H1 (cell line): ENCODE measurements at regions not wholly inside any gene's neighbourhood (a gene's known extent, or its start where the extent isn't known, plus 50 kb on each side); places are given as distances from the start of the nearest gene placed in this dataset.

Experiments used
- CTCF ChIA-PET: fragments of 300-600 bp; sonication (Branson Sonifier 250); formaldehyde crosslinking; loops from one replicate; lab custom pipeline; 2021; ENCODE audit not compliant: partially characterized antibody; lab: Charles Lee
- POLR2A ChIA-PET: fragments of 300-600 bp; sonication (Branson Sonifier 250); formaldehyde crosslinking; loops from one replicate; lab custom pipeline; 2021; ENCODE audit warnings: inconsistent platforms; ENCODE audit not compliant: partially characterized antibody; lab: Charles Lee
- DNase-seq, 2 experiments: peaks; one replicate each; pipeline versions ENCODE4 v3.0.0 to v3.0.0-alpha.2; 2010 to 2022; ENCODE audit warnings: low spot score in 2 of 2, low read depth in 1 of 2, mixed read lengths in 1 of 2
- FAIRE-seq: peaks from 2 replicates; lab custom pipeline; 2011; peaks lifted over from hg19 to GRCh38; lab: Jason Lieb, UNC
- H2AFZ ChIP-seq: 2 replicates; pipeline ENCODE4 v1.8.1; 2012; ENCODE audit warnings: low read length, inconsistent platforms
- H2AK5ac ChIP-seq: 2 replicates; pipeline ENCODE4 v1.6.1; 2013; ENCODE audit warnings: low read depth, low read length
- H2BK120ac ChIP-seq: replicated peaks from 2 replicates; pipeline ENCODE3; 2013; ENCODE audit warnings: low read depth, low read length, inconsistent platforms
- H2BK12ac ChIP-seq: 2 replicates; pipeline ENCODE4 v1.6.1; 2013; ENCODE audit warnings: low read depth, low read length
- H2BK15ac ChIP-seq: 2 replicates; pipeline ENCODE4 v1.6.1; 2013; ENCODE audit warnings: low read length
- H2BK20ac ChIP-seq: 2 replicates; pipeline ENCODE4 v1.6.1; 2013; ENCODE audit warnings: low read length
- H2BK5ac ChIP-seq: 2 replicates; pipeline ENCODE4 v1.6.1; 2013; ENCODE audit warnings: low read depth, low read length
- H3K14ac ChIP-seq: 2 replicates; pipeline ENCODE4 v1.6.1; 2013; ENCODE audit warnings: inconsistent platforms; ENCODE audit not compliant: insufficient read length
- H3K18ac ChIP-seq: 2 replicates; pipeline ENCODE4 v1.6.1; 2013; ENCODE audit warnings: low read length; ENCODE audit errors: extremely low read depth
- H3K23ac ChIP-seq: 2 replicates; pipeline ENCODE4 v1.6.1; 2013; ENCODE audit warnings: inconsistent platforms; ENCODE audit not compliant: insufficient read length
- H3K23me2 ChIP-seq: 2 replicates; pipeline ENCODE4 v1.6.1; 2013; ENCODE audit warnings: low read depth, low read length
- H3K27ac ChIP-seq: 2 replicates; pipeline ENCODE4 v1.6.1; 2011; ENCODE audit warnings: low read depth, low read length, inconsistent platforms
- H3K27me3 ChIP-seq, 4 experiments: replicated peaks in 1 of 4; 1 replicate in 1 of 4; 2 replicates in 3 of 4; pipeline versions ENCODE4 v1.6.1 to v1.8.1; 2011 to 2013; ENCODE audit warnings: low read length in 3 of 4, mild to moderate bottlenecking in 3 of 4, inconsistent platforms in 2 of 4, mixed read lengths in 2 of 4, moderate library complexity in 1 of 4; ENCODE audit not compliant: control insufficient read depth in 3 of 4, insufficient read depth in 3 of 4; ENCODE audit errors: extremely low read depth in 1 of 4
- H3K36me3 ChIP-seq, 4 experiments: 2 replicates each; pipeline versions ENCODE4 v1.6.1 to v1.8.1; 2011 to 2013; ENCODE audit warnings: mild to moderate bottlenecking in 4 of 4, low read length in 3 of 4, moderate library complexity in 2 of 4, control low read depth in 1 of 4, inconsistent platforms in 1 of 4; ENCODE audit not compliant: insufficient read depth in 4 of 4, control insufficient read depth in 2 of 4
- H3K4ac ChIP-seq: replicated peaks from 2 replicates; pipeline ENCODE3; 2013; ENCODE audit warnings: low read length, low read depth, mixed read lengths, inconsistent platforms; ENCODE audit not compliant: insufficient read length
- H3K4me1 ChIP-seq, 4 experiments: replicated peaks in 1 of 4; 1 replicate in 1 of 4; 2 replicates in 3 of 4; pipeline versions ENCODE4 v1.6.1 to v1.8.1; 2011 to 2013; ENCODE audit warnings: low read length in 3 of 4, inconsistent platforms in 2 of 4, mixed read lengths in 1 of 4; ENCODE audit not compliant: insufficient read depth in 4 of 4, control insufficient read depth in 3 of 4
- H3K4me2 ChIP-seq, 2 experiments: 2 replicates each; pipeline versions ENCODE4 v1.6.1 to v1.8.1; 2011 to 2013; ENCODE audit warnings: low read depth in 2 of 2, low read length in 2 of 2, control low read depth in 1 of 2, inconsistent platforms in 1 of 2, mild to moderate bottlenecking in 1 of 2; ENCODE audit not compliant: insufficient read depth in 1 of 2
- H3K4me3 ChIP-seq, 4 experiments: fragments of 200-600, 300-600 bp in 1 of 4; sonication (generic), shearing (Covaris generic), sonication (Bioruptor Twin) in 1 of 4; 2 replicates each; pipeline versions ENCODE4 v1.5.1 to v1.8.1; 2011 to 2016; ENCODE audit warnings: low read length in 4 of 4, low read depth in 3 of 4, control low read depth in 2 of 4, inconsistent platforms in 2 of 4, mild to moderate bottlenecking in 2 of 4, mixed read lengths in 1 of 4, moderate library complexity in 1 of 4; ENCODE audit not compliant: insufficient read depth in 2 of 4; ENCODE audit errors: extremely low read depth in 1 of 4
- H3K56ac ChIP-seq: replicated peaks from 2 replicates; pipeline ENCODE3; 2013; ENCODE audit warnings: low read depth, mild to moderate bottlenecking, mixed read lengths, low read length, inconsistent platforms; ENCODE audit not compliant: insufficient read length
- H3K79me1 ChIP-seq: 2 replicates; pipeline ENCODE4 v1.6.1; 2013; ENCODE audit warnings: low read depth, low read length, control low read depth
- H3K79me2 ChIP-seq, 2 experiments: 2 replicates each; pipeline versions ENCODE4 v1.6.1 to v1.8.1; 2012 to 2013; ENCODE audit warnings: low read length in 2 of 2, mild to moderate bottlenecking in 2 of 2, inconsistent platforms in 1 of 2; ENCODE audit not compliant: insufficient read depth in 2 of 2, control insufficient read depth in 1 of 2
- H3K9ac ChIP-seq, 4 experiments: replicated peaks in 1 of 4; 1 replicate in 1 of 4; 2 replicates in 3 of 4; pipeline versions ENCODE4 v1.6.1 to v1.8.1; 2011 to 2013; ENCODE audit warnings: low read depth in 3 of 4, low read length in 3 of 4, control low read depth in 2 of 4, mild to moderate bottlenecking in 2 of 4, moderate library complexity in 2 of 4, inconsistent platforms in 1 of 4; ENCODE audit errors: extremely low read depth in 1 of 4
- H3K9me3 ChIP-seq, 2 experiments: 2 replicates each; pipeline versions ENCODE4 v1.6.1 to v1.8.1; 2012 to 2013; ENCODE audit warnings: mild to moderate bottlenecking in 2 of 2, moderate library complexity in 2 of 2, control low read depth in 1 of 2, inconsistent platforms in 1 of 2, low read depth in 1 of 2, low read length in 1 of 2, mixed read lengths in 1 of 2; ENCODE audit not compliant: insufficient read depth in 2 of 2
- H4K20me1 ChIP-seq, 2 experiments: replicated peaks in 1 of 2; 2 replicates each; pipeline versions ENCODE3 to v1.8.1; 2011 to 2013; ENCODE audit warnings: inconsistent platforms in 2 of 2, low read length in 2 of 2, mild to moderate bottlenecking in 1 of 2; ENCODE audit not compliant: insufficient read depth in 2 of 2, control insufficient read depth in 1 of 2
- H4K5ac ChIP-seq: 2 replicates; pipeline ENCODE4 v1.6.1; 2013; ENCODE audit warnings: low read length, low read depth, mixed read lengths, inconsistent platforms; ENCODE audit not compliant: insufficient read length
- H4K8ac ChIP-seq: 2 replicates; pipeline ENCODE4 v1.8.0; 2013; ENCODE audit warnings: mild to moderate bottlenecking, moderate library complexity, low read length, inconsistent platforms; ENCODE audit not compliant: insufficient read depth; ENCODE audit errors: extremely low read depth
- H4K91ac ChIP-seq: replicated peaks from 2 replicates; pipeline ENCODE3; 2013; ENCODE audit warnings: low read length, mixed read lengths, inconsistent platforms; ENCODE audit not compliant: insufficient read length
- ASH2L ChIP-seq: fragments of 200-600, 300-600 bp; sonication (generic); IDR thresholded peaks from one replicate; pipeline ENCODE4 v1.7.1; 2017; ENCODE audit warnings: low read length
- CREB1 ChIP-seq: IDR thresholded peaks from 2 replicates; pipeline ENCODE4 v1.6.1; 2012; ENCODE audit warnings: inconsistent platforms
- EGR1 ChIP-seq: IDR thresholded peaks from 2 replicates; pipeline ENCODE4 v1.6.1; 2011; ENCODE audit warnings: low read depth, low read length, borderline replicate concordance
- WGBS, 2 experiments: shearing (Covaris generic) in 1 of 2; methylation state at CpG; one replicate each; pipeline versions ENCODE4 v1.1.6 to v1.1.7; 2013 to 2015; ENCODE audit warnings: low lambda C conversion rate in 2 of 2, mixed read lengths in 2 of 2, inconsistent platforms in 1 of 2, low coverage in 1 of 2, missing lambda C conversion rate in 1 of 2; ENCODE audit not compliant: insufficient replicate concordance in 2 of 2, insufficient coverage in 1 of 2, insufficient read length in 1 of 2; ENCODE audit errors: extremely low coverage in 1 of 2, missing lambda C conversion rate in 1 of 2; 5-methylcytosine and 5-hydroxymethylcytosine counted together

GRCh38 chr20:48284315-48284714 is 499.0 kb upstream of the SULF2 start:
- no peak for FAIRE-seq
- Histone ChIP-seq H3K4me2 (no peak overlapping the region), H3K23ac (no peak overlapping the region), H3K27me3 (no peaks in the 10 kb centered on the region), H3K23me2 (no peaks in the 10 kb centered on the region), H3K56ac (no peak overlapping the region), H3K9ac (no peak overlapping the region)
- WGBS, 2 experiments, result 90 to 100% methylated on average over 1 to 4 of the region's 4 CpGs
- TF ChIP-seq CREB1 (no peak), EGR1 (no peak), ASH2L (no peak)
- TF ChIP-seq, all 59 proteins: peak for 0
- H3K36me3 ChIP-seq, result no peaks in the 10 kb centered on the region
- no peak overlapping the region for H2BK20ac ChIP-seq
- ChIA-PET POLR2A (interaction anchor here (1.5 kb wide), 1 partner anchor 9 kb away, joined by 4 read pairs; no protein-coding TSS in a partner anchor), CTCF (interaction anchor here (0.8 kb wide), 1 partner anchor 230 kb away, joined by 3 read pairs; no protein-coding TSS in a partner anchor)
- H3K79me1 ChIP-seq, result no peaks in the 10 kb centered on the region
- no peaks in the 10 kb centered on the region for H4K20me1 ChIP-seq
- H2BK120ac ChIP-seq, result no peak overlapping the region
- no peak overlapping the region for H3K4me3 ChIP-seq
- H2BK5ac ChIP-seq, result no peak overlapping the region
- H3K79me2 ChIP-seq, result no peaks in the 10 kb centered on the region
- H4K8ac ChIP-seq, result no peak overlapping the region
- no peak overlapping the region for H2AFZ ChIP-seq
- DNase-seq, result no peak
- H3K27ac ChIP-seq, result no peak overlapping the region
- H2AK5ac ChIP-seq, result no peak overlapping the region
- no peak overlapping the region for H2BK15ac ChIP-seq
- H3K4ac ChIP-seq, result no peak overlapping the region
- no peaks in the 10 kb centered on the region for H3K9me3 ChIP-seq
- H4K5ac ChIP-seq, result no peak overlapping the region
- no peak overlapping the region for H3K18ac ChIP-seq
- H3K14ac ChIP-seq, result no peak overlapping the region
- H2BK12ac ChIP-seq, result no peak overlapping the region
- H3K4me1 ChIP-seq, result peaks cover 0 to 3% (median under 1%) of the 10 kb centered on the region in 4 experiments; a peak in 3 of 7 replicates
- no peak overlapping the region for H4K91ac ChIP-seq
